LoVo (cell line): ENCODE measurements at regions not wholly inside any gene's neighbourhood (a gene's known extent, or its start where the extent isn't known, plus 50 kb on each side); places are given as distances from the start of the nearest gene placed in this dataset.

ENCODE experiments used
- DNase-seq: peaks from one replicate; pipeline ENCODE4 v3.0.0-alpha.2; 2016; ENCODE audit warnings: low spot score

DNA sequence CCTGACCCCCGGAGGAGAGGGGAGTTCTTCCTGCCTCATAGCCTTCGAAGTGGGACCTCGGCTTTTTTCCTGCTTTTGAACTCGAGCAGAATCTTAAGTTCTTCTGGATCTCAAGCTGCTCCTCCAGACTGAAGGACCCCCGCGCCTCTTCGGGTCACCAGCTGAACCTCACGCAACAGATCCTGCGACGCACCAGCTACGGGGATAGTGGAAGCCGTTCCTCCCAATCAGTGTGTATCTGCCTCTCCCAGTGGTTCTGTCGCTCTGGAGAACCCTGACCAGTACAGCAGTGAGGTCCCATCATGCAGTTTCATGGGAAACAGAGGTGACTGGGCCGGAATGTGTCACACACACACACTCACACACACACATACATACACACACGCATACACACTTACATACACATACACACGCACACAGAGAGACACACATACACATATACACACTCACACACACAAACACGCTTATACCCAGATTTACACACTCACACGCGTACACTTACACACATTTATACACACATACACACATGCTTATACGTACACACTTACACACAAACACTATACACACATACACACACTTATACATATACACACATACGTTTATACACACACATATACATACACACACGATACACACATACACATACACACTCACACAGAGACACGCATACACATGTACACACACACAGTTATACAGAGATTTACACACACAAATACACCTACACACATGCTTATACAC lies 170.0 kb downstream of the TTLL2 start:
- no peak for DNase-seq

DNA sequence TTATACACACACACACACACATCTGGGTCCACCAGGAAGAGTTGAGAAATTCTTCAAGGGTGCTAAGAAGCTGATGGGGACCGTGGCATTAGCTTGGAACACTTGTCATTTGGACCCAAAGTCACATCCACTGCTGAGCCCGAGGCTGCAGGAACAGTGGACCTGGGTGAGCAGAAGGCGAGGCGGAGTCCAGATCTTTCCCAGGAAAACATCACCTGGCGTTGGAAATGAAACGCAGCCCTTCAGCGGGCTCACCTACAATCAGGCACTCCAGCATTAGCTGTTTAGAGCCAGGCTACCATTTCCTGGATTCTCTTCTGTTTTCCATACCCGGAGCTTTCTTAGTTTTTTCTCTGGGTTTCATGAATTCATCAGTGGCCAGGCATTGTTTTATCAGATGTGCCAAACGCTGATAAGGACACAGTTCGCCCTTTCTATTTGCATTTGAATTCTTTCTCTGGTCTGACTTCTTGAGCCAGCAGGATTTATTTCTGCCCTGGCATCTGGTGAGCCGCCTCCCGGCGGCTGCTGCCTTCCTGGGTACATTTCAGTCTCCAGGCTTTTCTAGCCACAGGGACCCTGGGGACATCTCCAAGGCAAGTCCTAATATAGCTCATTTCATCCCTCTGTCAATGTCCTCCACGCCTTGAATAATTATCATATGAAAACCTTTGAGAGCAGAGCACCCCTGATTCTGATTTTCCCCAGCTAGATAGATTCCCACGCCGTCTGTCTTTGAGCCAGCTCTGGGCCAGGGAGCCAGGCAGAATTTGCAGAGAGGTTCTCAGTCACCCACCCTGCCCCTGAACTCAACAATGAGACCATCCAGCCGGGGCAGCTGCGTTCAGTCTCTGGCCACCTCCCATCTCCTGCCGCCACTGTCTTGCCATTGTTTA lies 170.9 kb downstream of the TTLL2 start:
- no peak for DNase-seq

DNA sequence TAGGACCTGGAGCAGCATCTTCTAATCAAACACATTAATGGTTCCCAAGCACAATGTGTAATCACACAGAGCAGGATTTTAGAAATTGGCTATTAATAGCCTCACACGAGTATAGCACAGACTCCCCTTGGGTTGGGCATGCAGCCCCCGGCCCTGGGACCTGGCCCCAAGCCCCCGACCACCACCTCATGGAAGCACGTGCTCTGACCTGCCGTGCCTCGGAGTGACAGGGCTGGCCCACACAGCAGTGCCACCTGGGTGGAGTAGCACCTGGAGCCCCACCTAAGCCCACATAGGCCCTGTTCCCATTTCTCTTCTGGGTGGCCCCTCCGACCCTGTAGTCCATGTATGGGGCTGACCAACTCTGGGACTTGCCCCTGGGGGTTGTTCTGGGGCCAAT lies 171.8 kb downstream of the TTLL2 start:
- no peak for DNase-seq

DNA sequence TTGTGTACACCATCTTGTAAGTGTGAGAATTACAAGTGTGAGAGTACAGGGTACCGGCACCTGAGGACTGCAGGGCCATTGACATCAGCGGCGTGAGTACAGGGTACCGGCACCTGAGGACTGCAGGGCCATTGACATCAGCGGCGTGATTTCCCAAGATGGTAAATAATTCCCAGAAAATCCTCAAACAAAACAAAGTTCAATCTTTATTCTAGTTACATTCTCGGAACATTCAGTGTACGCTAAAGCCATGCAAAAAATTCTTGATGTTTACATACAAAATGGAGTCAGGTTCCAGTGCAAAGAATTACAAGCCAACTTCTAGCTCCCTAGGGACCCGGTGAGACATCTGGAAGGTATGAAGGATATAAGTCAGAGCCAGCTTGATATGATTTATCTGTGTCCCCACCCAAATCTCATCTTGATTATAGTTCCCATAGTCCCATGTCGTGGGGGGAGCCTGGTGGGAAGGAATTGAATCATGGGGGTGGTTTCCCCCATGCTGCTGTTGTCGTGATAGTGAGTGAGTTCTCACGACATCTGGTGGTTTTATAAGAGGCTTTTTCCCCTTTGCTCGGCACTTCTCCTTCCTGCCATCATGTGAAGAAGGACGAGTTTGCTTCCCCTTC lies 172.7 kb downstream of the TTLL2 start:
- no peak for DNase-seq

DNA sequence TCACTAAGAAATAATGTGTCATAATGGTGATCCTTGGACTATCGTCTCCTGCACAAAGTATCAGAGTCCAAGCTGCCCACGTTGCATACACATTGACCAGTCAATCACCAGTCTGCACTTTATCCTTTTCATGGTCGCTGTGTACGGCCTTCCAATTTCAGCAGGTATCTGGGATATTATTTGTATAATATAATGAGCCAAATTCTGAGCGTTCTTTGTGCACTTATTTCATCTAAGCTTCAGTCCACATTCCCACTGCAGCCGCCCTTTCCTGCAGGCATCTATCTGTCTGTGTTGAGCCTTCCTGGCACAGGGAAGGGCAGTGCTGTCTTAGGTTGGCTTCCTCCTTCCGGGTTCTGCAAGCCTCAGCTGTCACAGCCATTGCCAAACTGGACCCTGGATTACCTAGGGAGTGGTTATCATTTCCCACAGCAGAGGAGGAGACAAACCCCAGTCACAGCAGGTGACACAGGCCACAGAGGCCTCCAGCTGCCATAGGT lies 174.3 kb downstream of the TTLL2 start:
- no peak for DNase-seq

DNA sequence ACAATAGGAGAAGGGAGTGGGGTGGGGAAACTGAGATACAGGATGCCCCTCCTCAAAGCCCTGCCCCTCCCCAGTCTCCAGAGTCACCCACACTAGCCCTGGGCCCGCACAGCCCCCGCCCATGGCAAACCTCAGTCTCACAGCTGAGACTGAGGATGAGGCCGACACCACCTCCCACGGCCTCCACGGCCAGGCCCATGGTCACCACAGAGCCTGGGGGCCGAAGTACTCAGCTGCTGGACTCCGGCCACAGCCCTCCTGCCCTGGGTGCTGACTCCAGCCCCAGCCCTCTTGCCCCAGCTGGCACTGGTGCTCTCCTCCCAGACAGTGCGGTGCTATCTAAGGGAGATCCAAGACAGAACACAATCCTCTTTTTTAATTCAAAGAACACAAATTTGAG lies 176.1 kb downstream of the TTLL2 start:
- no peak for DNase-seq

DNA sequence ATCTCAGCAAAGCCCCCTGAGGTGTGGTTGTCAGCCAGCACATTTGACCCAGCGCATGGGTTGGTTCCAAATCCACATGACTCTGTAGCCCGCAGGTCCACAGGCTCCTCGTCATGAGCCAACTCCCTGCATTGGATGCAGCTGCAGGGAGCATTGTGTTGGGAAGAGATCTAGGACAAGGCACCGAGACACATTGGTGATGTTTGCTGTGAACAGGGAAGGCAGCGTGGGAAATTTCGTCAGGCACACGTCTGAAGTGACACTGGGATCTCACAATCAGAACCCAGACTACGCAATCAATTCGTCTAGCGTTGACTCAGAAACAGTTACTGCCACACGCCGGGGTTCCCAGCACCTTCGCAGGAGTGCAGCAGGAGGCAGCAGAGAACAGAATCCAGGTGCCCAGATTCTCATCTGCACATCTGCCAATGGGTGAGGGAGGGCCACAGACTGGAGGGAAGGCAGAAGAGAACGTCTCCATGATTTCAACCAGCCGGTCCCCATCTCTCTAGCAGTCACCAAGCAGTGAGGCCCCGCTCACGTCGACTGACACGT lies 177.0 kb downstream of the TTLL2 start:
- DNase-seq = peak; percentile 2

DNA sequence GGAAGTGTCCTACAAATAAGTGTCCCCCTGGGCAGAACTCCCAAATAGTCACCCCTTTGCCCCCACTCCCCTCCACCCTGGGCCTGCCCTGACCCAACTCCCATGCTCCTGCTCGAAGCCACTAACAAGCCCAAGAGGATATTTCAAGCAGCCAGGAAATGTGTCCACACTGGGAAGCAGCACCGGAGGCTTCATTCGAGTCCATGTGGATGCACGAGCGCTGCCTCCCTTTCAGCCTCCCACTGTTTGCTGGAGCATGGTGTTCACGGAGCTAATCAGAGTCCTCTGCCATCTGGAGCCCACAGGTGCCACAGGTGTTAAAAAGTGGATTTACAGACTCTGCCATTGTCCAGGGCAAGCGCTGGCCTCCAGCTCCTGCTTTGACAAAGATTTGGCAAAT lies 177.6 kb downstream of the TTLL2 start:
- no peak for DNase-seq

DNA sequence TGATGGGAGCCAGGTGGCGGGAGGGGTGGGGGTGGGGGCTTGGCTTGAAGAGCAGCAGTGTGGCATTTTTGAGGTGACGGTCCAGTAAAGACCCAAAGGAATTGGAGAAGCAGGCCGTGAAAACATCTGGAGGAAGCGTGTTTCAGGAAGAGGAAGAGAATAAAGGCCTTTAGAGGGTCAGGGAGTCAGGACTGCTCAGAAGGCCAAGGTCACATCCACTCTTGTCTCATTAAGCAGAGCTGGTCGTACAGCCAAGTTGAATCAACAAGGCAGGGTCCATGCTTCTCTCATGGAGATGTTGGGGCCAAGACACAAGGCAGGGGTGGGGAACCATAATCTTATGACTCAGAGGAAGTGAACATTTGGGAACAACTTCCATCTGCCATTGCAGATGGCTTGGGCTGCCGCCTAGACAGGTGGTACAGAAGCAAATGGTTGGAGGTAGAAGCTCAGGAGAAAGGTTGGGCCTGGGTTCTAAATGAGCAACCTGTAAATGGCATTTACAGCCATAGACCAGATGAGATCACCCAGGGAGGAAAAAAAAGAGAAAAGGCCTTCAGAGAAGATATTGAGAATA lies 179.6 kb downstream of the TTLL2 start:
- DNase-seq = no peak

DNA sequence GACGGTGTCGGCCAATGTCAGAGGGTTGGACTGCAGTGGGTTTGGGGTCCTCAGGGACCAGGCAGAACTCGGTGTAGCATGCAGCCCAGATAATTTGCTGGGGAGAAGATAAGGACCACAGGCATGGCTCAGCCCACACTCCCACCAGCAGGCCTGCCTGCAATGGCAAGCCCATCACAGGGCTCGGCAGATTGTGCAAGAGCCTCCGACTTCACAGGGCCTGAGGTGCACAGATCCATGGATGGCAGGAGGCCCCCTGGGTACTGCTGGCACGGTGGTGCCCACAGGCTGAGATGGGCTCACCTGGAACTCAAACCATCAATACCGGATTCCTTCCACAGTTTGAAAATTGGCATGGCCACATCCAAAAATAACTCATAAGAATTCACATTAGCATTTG lies 180.3 kb downstream of the TTLL2 start:
- DNase-seq = no peak

DNA sequence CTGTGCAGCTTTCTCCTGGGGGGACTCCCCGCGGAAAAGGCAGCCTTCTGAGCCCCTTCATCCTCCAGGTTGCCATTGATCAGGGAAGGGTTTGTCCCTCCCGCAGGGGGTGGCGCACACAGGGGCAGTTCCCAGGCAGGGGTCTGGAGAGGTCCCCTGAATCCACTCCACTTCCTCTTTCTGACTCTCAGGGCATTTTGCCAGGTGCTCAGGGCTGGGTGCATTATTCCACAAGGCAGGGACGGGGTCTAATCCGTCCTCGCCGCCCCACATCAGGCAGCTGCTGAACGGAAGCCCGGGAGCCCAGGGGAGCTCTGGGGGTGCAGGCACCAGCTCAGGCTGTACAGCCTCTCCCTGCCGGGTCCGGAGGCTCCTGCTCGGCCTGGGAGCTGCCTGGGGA lies 180.9 kb downstream of the TTLL2 start:
- DNase-seq = no peak

DNA sequence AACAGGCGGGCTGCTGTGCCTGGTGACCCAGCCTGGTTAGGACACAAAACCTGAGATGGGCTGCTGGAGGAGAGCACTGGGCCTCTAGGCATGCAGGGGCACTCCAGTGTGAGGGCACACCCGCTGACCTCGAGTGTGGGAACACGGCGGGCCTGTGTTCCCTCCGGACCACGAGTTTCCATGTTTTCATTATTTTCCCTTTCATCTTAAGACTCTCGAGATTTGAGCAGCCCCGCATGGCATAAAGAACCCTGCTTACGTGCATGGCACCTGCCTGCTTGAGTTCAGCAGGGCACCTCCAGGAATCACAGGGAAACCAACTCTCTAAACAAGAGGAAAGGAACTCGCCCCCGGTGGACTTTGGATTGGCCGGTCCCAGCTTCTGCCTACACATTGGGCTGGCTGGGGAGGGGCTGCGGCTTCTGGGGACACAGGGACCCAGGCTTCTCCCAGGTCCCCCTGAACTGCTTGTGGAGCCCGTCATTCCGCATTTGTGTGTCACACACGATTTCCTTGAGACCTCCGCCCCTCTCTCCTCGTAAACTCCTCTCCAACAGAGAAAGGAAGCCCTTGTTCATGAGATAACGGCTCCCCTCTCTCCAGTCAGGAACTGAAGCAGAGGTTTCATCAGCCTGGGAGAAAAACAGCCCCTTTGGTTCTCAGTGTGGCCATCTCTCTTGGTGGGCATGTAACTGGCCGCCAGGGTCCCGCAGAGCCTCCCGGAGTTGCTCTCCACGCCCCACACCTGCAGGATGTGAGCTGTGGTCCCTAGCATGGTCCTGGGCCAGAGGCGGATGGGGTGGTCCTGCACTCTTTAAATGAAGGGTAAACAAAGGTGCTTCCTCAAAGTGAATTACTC lies 181.8 kb downstream of the TTLL2 start:
- no peak for DNase-seq

DNA sequence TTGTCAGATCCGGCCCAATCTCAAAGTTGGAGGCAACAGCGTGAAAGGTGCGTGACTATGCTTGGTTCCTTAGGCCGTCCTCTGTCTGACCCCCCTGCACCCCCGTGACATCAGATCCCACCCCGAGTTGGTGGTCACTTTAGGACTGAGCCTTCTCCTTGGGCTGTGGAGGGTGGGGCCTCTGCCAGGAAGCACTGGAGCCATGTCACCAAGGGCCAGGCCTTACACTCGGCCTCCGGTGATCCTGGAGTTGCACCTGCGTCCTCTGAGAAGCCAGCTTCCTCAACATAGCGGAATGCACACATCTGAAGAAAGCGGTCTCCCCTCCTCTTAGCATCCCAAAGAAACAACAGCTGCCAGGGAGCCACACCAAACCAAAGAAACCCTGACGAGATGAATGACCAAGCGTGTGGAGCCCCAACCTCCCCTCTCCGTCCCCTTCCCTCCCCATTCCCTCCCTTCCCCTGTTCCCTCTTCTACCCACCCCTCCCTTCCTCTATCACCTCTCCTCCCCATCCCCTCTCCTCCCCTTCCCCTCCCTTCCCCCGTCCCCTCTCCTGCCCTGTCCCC lies 182.6 kb downstream of the TTLL2 start:
- no peak for DNase-seq

DNA sequence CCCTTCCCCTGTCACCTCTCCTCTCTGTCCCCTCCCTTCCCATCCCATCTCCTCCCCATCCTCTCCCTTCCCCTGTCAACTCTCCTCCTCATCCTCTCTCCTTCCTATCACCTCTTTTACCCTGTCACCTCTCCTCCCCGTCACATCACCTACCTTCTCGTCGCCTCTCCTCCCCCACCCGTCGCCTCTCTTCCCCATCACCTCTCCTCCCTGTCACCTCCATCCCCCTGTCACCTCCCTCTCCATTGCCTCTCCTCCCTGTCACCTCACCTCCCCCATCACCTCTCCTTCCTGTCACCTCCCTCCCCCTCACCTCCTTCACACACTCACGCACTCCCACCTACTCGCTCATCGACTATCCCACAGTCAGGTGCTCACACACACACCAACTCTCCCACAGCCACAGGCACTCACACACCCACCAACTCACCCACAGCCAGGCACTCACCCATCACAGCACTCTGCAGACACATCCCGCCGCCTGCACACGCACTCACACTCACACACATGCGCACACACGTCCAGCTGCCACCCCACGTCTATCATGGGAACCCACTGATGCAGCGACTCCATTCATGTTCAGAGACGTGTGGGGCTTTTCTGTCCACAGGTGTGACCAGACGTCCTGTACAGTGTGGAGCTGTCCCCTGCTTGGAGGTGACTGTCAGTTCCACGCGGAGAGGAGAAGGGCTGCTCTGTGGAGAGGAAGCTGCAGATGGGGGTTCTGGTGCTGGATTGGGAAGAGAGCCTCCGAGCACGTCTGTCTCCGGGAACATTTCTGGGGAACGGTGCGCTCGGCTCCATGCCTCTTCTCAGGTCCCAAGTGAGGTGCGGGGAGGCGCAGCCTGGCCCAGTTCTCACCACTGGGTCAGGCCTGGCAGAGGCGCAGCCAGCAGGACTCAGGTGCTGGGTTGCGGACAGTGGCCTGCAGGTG lies 184.3 kb downstream of the TTLL2 start:
- no peak for DNase-seq

DNA sequence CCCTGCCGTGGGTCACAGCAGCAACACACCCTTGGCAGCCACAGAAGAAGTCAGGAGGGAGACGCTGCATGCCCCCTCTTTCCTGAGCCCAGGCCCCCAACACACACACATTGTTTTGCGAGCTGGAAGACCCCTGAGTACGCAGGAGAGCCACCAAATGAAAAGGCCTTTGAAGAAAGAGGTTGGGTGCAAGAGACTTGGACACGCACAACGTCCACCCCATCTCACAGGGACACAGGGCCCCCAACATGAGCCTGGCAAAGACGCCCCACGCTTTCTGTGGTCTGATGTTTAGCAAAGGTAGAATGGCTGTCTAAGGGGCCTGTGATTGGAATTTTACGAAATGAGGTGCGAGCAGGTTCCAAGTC lies 185.0 kb downstream of the TTLL2 start:
- DNase-seq = no peak

DNA sequence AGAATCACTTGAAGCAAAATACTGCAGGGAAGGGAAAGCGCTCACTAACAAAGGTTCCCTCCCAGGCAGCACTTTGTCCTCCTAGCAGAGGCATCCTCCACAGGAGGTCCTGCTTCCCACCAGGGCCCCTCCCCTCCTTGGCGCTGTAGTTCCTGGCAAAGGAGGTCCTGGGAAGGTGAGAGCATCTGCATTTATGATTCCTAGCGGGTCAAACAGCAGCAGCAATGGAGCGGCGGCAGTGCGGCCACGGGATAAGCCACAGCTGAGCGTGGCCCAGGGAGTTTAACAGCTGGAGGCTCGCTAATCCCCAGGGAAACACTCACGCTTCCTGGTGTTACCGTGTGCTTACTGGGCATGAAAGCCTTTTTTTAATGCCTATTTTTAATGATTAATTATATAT lies 185.8 kb downstream of the TTLL2 start:
- no peak for DNase-seq

DNA sequence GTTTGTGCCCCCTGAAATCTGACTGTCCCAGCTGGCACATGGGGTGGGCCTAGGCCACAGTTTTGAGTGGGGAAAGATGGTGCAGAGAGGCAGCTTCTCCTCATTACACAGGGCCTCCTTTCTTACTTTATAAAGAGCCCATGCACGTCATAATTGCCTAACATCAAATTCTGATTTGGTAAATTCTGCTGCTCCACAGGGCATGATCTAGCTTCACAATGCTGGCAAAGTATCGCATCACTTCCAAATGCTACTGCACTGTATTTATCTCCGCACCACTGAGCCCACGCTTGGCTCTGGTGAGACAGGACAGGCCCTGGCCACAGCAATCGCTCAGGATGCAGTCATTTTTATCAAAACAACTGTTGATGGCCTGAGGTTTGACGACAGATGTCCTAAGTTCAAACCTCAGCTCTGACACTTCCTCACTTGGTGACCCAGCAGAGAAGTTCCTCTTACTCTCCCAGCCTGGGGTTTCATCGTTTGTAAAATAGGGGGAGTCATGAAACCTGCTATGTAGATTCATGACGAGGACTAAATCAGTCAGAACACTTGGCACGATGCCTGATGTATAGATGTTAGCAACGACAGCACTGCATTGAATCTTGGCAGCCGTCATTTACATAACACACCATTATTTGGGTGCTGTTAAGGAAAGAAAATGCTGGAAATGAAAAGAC lies 187.9 kb downstream of the TTLL2 start:
- no peak for DNase-seq

DNA sequence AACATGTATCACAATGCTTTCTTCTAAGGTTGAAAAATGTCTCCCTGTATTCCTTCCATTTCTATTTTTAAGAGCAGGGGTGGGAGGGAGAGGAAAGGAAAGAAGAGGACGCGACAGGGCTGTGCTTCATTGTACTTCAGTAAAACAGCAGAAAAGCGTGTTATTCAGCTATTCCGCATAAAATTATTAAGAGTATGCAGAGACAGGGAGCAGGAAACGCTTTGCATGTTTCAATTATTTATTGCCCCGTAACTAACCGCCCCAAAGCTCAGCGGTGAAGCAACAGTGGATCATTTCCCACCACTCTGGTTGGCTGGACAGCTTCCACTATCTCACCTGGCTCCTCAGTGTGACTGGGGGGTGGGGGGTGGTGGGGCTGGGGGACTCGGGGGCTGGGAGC lies 188.9 kb downstream of the TTLL2 start:
- no peak for DNase-seq

DNA sequence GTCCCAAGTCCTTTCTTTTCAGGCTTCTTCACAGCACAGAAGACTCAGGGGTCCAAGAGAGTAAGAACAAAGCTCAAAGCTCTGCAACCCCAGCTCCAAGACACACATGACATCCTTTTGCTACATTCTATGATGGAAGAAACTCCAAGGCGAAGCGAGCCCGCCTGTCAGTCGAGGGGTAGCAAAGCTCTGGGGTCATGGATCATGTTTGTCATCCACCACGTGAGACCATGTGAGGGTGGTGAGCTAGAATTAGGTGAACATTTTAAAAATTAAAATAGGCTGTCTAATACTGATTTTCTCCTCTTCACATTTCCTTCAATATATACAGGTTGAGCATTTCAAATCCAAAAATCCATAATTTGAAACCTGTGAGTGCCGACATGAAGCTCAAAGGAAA lies 189.6 kb downstream of the TTLL2 start:
- DNase-seq = no peak
